ENCODE measurements at regions not wholly inside any gene's neighbourhood (a gene's known extent, or its start where the extent isn't known, plus 50 kb on each side); places are given as distances from the start of the nearest gene placed in this dataset.
A peak's percentile ranks its signal among the peaks of the same experiment; 100 is the strongest.

GRCh38 chr1:57696043-57696442 lies 272.2 kb upstream of the DAB1 start:
- no peak for DNase-seq

GRCh38 chr1:57686306-57686705 lies 262.4 kb upstream of the DAB1 start:
- no peak for DNase-seq

GRCh38 chr1:57683037-57683942 lies 259.4 kb upstream of the DAB1 start:
- no peak for DNase-seq

DNA sequence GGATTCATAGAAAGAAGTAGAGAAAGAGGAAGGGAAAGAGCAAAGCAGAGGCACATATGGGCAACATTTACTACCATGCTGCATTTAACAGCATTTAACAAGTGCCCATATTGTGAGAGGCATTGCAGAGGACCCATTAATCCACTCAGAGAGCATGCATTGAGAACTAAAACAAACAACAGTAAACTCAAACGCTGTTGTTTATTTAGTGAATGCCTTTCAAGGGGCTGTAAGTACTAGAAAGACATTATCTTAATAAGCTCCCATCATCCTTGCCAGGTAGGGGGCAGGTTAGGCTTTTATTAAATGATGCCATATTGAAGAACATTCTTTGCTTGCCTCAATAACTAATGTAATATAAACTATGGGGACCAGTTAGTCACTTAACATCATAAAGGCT lies 254.3 kb upstream of the DAB1 start:
- DNase-seq: no peak

GRCh38 chr1:57675776-57676175 lies 251.9 kb upstream of the DAB1 start:
- DNase-seq: no peak

DNA sequence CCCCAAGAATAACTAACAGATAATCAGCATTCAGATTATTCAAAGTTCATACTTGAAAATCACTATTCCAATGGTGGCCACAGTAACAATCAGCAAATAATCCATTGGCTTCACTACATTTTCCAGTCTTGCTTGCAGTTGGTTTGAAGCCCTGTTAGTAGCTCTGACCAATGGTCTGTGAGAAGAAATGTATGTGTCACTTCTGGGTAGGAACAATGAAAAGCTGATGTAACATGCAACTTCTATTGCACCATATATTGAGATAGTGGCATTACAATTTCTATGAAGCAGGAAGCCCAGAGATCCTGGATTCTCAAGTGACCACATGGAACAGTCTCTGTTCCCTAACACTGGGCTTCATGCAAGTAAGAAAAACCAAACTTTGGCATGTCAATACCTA lies 250.9 kb upstream of the DAB1 start:
- DNase-seq: no peak

- DNase-seq: no peak
Observed at GRCh38 chr1:57672346-57673140, 248.7 kb upstream of the DAB1 start.

DNA sequence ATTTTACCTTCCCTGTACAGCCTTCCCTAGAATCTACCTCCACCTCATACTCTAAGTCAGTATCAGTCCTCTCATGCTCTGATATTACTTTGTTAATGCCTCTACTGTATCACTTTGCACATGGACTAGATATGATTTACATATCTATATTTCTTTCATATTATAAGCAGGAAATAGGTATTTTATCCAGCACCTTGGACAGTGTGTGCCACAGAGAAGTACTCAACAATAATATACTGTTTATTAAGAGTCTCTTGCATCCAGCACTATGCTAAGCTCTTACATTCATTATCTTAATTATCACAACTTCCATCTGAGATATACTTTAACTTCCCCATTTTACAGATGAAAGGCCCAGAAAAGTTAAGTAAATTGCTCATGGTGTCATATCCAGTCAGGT lies 247.9 kb upstream of the DAB1 start:
- no peak for DNase-seq

DNA sequence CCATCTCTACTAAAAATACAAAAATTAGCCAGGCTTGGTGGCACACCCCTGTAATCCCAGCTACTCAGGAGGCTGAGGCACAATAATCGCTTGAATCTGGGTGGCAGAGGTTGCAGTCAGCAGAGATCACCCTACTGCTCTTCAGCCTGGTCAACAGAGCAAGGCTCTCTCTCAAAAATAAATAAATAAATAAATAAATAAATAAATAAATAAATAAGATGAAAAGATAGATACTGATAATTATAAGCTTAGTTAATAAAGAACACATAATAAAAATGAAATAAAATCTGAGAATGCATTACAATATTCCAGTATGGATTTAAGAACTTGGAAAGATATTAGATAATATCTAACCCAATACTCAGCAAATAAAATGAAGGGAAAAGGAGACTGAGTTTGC lies 235.9 kb upstream of the DAB1 start:
- no peak for DNase-seq

- no peak for DNase-seq
Observed at GRCh38 chr1:57655161-57655560, 231.3 kb upstream of the DAB1 start.

GRCh38 chr1:57644667-57645066 lies 220.8 kb upstream of the DAB1 start:
- no peak for DNase-seq

- DNase-seq: no peak
Observed at GRCh38 chr1:57638239-57638638, 214.4 kb upstream of the DAB1 start.

DNA sequence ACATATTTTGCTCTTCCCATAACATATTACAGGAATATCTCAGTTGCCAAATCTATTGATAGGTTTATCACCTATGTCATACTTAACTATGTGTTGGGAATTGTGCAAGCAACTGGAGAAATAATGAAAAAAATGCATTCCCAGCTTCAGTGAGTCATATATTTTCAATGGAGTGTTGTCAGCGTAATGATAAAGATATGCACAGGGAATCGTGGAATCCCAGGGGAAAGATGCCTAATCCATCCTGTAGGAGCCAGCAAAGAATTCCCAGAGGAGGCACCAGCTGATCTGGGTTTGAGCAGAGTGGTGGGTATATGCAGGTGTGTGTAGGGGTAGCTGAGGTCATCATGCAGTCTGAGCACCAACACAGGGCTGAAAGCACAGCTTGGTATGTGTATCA lies 213.3 kb upstream of the DAB1 start:
- DNase-seq: no peak

GRCh38 chr1:57633881-57634280 lies 210.0 kb upstream of the DAB1 start:
- no peak for DNase-seq

DNA sequence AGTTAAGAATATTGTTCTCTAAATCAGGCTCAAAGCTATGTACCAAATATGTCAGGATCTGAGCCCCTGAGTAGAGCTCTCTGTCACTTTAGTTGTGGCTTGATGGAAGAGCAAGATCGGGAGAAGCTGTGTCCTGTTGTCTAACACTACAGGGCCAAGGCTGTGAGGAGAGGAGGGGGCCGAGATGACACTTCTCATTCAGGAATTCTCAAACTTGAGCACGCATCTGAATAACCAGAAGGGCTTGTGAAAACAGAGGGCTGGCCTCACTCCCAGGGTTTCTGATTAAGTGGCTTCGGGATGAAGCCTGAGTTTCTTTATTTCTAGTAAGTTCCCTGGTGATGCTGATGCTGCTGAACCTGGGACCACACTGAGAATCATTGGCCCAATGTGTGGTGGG lies 209.2 kb upstream of the DAB1 start:
- no peak for DNase-seq

GRCh38 chr1:57632401-57632800 lies 208.5 kb upstream of the DAB1 start:
- no peak for DNase-seq

GRCh38 chr1:57627612-57628011 lies 203.8 kb upstream of the DAB1 start:
- no peak for DNase-seq

GRCh38 chr1:57623791-57624538 lies 200.1 kb upstream of the DAB1 start:
- DNase-seq: no peak

DNA sequence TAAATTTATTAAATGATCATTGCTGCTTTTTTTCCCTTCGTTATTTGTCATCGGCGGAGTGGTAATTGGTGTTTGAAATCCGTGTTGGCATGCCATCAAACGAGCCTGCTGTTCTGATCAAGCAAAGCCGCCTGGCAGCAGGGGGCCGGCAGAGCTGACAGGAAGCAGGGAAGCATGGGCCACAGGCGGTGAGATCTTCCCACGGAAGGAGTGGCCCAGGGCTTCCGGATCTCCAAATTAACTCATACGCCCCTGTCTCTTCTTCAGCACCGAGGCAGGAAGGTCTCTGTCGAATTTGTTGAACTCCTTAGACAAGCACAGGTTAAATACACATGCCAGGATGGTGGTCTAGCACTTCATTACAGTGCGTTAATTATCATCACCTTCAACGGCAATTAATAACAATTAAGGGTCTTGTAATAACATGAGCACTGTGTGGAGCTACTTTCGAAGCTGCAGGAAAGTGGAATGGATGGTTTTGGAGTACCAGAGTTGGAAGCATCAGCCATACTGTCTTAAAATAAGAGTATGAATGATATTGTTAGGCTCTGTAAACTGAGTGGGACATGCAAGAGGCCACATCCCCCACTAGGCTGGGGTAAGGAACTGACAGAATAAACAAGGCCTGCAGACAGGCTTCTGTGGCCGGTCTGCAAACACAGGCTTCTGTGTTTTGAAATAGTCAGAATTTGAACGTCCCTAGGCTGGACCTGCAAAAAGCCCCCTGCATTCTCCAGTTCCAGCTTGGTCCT lies 199.4 kb upstream of the DAB1 start:
- DNase-seq: peak; percentile 89

- no peak for DNase-seq
Observed at GRCh38 chr1:57621776-57622175, 197.9 kb upstream of the DAB1 start.

GRCh38 chr1:57620605-57621004 lies 196.7 kb upstream of the DAB1 start:
- DNase-seq: peak; percentile 91

DNA sequence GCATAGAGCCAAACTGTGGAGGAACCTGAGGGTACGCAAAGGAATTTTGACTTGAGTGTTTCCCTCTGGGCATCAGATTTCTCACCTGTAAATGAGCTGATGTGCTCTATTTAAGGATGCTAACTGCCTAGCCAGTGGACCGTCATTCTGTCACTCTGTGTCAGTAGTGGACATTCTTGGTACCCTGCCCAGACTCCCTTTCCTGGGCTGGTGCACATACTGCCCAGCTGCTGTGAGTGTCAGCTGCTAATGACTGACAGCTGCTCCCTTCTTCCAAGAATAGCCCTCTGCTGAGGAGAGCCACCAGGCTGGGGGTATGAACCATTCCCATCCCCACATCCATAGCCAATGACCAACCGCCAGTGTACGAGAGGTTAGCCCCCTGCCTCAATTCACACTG lies 193.1 kb upstream of the DAB1 start:
- no peak for DNase-seq

- DNase-seq: no peak
Observed at GRCh38 chr1:57615956-57616355, 192.1 kb upstream of the DAB1 start.
